Ammon's horn (tissue), 1 donor: ENCODE measurements at regions not wholly inside any gene's neighbourhood (a gene's known extent, or its start where the extent isn't known, plus 50 kb on each side); places are given as distances from the start of the nearest gene placed in this dataset.
"Not testable (repeated sequence)": the region's sequence is repeated elsewhere in the genome, so short reads cannot be mapped to it uniquely, and the experiment has no call there.

Source experiments
- DNase-seq: peaks from one replicate; pipeline ENCODE4 v3.0.0-alpha.2; 2016; ENCODE audit warnings: low spot score

- no peak for DNase-seq
These were observed 300.6 kb downstream of the SATB1 start for GRCh38 chr3:18124501-18124900.

- no peak for DNase-seq
These were observed 302.9 kb downstream of the SATB1 start for GRCh38 chr3:18122264-18122663.

DNA sequence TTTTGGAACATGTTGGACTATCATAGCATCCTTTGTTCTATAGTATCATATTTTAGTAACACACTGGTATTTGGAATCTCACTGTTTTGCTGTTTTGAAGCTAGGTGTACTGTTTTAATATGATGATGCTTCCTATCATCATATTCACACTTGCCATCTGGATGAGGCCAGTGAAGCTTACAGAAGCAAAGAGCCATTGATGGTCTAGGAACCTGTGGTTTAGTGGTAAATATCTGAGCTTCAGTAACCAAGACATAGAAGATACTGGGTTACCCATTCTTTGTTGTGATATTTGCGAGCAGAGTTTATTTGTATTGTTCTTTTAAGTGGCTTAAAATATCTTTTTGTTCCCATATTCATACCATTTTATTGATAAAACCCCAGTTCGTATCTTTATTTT lies 304.1 kb downstream of the SATB1 start:
- no peak for DNase-seq

DNA sequence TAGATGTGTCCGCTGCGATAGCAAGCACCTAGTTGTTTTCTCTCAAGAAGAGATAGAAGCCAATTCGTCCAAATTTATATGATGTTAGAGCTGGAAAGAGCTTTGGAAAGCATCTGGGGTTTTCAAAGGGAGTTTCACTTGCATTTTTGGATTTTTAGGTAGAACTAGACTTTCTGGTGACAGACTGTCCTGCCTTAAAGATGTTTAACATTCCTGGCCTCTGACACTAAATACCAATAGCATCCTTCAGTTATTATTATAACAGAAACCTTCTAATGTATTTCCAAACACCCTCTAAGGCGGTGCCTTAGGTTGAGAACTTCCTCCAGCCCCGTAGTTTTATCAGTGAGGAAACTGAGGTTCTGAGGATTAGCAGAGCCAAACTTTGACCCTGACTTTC lies 305.3 kb downstream of the SATB1 start:
- no peak for DNase-seq

GRCh38 chr3:18114894-18115293 lies 310.2 kb downstream of the SATB1 start:
- DNase-seq, result no peak

GRCh38 chr3:18113417-18113816 lies 311.7 kb downstream of the SATB1 start:
- DNase-seq, result no peak

GRCh38 chr3:18112674-18113375 lies 312.3 kb downstream of the SATB1 start:
- DNase-seq, result no peak

DNA sequence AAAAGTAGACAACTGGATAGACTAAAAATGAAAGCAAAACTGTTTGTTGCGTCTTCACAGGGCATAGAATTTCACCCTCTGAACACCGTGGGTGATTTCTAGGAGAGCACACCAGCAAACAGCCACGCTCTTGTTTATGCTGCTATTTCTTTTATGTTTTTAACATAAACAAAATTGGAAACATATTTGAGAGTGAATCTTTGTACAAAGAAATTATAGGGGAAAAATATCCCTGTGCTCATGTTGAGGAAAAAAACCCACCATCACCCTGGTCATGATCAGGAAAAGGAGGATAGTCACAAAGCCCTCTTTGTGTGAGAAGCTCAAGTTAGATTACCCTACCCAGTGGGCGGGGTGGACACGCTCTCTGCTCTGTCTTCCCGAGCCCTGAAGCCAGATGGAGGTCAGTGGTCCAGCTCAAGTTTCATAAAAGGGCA lies 313.3 kb downstream of the SATB1 start:
- peak; percentile 12 for DNase-seq

DNA sequence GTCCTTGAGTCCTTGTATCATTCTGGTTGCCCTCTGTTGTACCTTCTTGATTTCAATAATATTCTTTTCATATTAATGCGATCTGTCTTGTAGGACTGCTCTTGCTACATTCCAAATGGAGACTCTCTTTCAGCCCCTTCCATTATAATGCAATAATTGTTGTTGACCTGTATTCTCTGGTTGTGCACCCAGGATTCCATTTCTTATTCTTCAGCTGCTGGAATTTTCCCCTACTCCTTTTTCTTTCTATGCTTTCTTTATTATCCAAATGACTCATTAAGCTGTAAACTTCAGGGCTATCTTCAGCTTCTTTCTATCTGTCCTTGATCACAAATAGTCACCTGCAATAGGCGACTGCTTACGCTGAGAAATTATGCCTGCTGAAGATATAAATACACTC lies 321.5 kb downstream of the SATB1 start:
- DNase-seq, result no peak

GRCh38 chr3:18100121-18100520 lies 325.0 kb downstream of the SATB1 start:
- no peak for DNase-seq

GRCh38 chr3:18099611-18100010 lies 325.5 kb downstream of the SATB1 start:
- DNase-seq, result no peak

- no peak for DNase-seq
These were observed 326.1 kb downstream of the SATB1 start for GRCh38 chr3:18098960-18099587.

- DNase-seq, result no peak
These were observed 327.1 kb downstream of the SATB1 start for GRCh38 chr3:18097989-18098388.

GRCh38 chr3:18097473-18097872 lies 327.7 kb downstream of the SATB1 start:
- no peak for DNase-seq

DNA sequence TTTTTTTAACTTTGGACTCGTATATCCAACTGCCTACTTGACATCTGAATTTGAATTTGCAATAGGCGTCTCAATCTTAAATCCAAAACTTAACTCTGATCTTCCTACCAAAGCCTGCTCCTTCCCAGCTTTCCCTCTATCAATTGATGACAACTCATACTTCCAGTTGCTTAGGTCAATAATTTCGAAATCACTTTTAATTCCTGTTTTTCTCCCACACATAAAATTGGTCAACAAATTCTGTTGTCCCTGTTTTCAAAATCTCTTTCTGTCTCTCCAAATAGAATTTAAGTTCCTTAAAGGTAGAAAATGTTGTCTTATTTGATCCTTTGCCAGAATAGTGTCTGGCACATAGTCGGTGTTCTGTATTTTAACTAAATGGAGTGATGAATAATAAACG lies 332.4 kb downstream of the SATB1 start:
- DNase-seq, result no peak

GRCh38 chr3:18090377-18090776 lies 334.8 kb downstream of the SATB1 start:
- DNase-seq, result no peak

DNA sequence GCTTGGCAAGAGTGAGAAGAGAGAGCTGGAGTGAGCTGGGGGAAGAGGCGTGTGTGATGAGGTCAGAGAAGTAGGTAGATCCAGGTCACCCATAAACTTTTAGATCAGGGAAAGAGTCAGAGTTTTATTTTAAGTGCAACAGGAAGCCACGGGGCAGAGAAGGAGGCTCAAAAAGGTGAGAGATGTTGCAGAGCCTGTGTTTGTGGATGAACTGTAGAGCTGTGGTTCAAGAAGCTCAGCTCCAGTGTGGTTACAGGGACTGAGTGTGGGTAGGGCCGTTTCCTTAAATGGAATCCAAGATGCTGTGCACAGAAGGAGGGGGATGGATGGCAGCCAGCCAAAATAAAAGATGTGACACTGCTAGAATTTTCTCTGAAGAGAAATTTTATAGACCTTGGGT lies 337.2 kb downstream of the SATB1 start:
- DNase-seq, result no peak

DNA sequence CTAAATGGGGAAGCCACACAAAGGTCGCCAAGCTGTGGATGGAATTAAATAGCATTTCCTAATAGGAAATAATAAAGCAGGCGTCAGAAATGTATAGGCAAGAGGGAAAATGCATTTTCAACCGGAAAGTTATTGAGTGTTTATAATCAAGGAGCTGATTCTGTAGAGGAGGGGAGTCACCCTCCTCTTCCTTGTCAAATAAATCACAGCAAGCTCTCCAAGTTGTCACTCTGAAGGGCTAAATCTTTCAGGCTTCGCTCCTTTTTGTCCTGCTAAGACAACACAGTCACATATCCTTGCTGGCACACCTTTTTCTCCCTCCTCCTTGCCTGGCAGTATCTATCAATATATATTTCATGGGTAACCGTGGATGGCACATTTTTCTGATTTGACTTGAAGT lies 338.4 kb downstream of the SATB1 start:
- no peak for DNase-seq

GRCh38 chr3:18086078-18086477 lies 339.1 kb downstream of the SATB1 start:
- DNase-seq, result peak; percentile 32

DNA sequence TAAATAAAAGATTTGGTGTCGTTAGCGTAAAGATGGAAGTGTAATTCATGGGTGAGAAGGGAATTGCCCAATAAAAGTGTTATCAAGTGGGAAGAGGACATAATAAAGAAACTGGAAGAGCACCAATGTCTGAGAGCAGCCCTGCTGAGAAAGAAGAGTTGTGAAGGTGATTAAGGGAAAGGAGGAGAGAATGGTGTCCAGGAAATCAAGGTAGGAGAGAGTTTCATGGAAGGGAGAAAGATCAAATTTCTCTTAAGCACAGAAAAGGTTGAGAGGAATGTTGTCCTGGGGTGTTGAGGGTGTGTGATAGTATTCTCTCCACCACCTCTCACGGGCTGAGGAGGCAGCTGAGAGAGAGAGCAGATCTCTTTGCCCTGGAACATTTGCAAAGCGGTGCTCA lies 339.7 kb downstream of the SATB1 start:
- no peak for DNase-seq

- DNase-seq, result not testable (repeated sequence)
These were observed 340.8 kb upstream of the TBC1D5 start for GRCh38 chr3:18083273-18083590.

DNA sequence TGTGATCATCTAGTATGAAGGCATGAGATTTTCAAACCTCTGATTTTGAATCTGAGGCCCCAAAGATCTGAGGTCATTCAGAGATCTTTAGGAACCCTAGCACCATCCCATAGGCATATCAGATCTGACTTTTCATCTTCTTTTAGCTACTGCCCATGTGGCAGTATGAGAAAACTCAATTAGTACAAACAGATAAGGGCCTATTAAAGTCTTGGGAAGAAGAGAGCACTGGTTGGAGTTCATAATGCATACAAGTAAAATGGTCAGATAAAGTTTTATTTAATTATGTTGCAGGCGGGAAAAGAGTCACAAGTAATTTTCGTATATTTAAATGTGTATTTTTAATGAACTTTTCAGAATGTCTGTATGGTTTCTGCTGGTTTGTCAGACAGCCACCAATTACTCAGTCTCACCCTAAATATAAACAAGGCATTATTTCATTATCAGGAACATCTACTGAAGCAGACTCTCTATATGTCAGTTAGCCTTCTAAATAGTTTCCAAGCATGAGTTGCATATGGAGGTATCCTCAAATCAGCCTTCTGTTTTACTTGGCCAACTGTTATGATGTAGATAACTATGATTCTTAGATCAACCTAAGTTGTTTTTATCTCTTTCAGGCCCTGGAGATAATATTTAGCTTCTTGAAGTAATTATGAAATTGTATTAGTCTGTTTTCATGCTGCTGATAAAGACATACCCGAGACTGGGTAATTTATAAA lies 340.3 kb upstream of the TBC1D5 start:
- DNase-seq, result no peak

GRCh38 chr3:18080198-18080689 lies 337.8 kb upstream of the TBC1D5 start:
- DNase-seq, result no peak
